HG02885 (cell line): ENCODE measurements at regions not wholly inside any gene's neighbourhood (a gene's known extent, or its start where the extent isn't known, plus 50 kb on each side); places are given as distances from the start of the nearest gene placed in this dataset.

Experiments used
- ATAC-seq: cut with Tn5 transposase; IDR thresholded peaks from one replicate; pipeline ENCODE4 v1.9.1; 2021; ENCODE audit warnings: mild to moderate bottlenecking; ENCODE audit not compliant: unreplicated experiment, poor library complexity

DNA sequence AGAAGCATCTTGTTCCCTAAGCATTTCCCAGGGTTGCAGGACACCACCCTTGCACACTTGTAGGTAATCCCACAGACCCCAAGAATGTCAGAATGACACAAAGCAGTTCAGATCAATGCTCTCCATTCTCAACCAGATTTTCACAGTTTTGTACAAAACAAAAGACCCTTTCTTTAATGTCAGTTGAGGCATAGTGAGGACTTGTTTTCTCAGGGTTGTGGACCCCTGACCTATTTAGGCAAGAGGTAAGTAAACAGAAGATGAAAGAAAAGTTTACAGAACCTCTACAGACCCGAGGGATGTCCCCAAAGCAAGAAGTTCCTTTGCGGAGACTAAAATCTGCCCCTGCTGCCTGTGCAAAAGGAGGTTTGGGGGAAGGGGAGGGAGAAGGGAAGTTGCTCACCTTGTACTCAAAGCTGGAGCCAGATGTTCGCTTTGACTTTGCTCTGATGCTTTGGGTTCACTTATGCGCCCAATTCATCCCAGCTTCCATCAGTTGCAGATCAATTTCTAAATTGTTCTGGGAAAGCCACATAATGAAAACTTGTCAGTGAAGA, 635.4 kb downstream of the EPHA4 start:
- no peak for ATAC-seq

DNA sequence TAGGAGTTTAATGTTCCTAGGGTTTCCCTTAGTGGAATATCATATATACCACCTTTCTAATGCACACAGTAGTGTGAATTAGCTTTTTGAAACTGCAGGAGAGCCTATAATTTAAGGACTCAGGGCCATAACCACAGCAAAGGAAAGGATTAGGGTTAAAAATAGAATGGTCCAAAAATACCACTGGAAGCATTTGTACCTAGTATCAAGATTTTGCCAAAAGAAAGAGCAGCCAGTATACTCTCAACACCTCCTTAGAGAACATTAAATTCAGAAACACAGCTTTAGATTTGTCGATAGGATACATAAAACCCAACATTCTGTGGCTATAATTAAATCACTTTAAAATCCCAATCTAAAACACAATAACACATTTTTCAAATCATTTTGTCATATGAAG, 634.9 kb downstream of the EPHA4 start:
- no peak for ATAC-seq

DNA sequence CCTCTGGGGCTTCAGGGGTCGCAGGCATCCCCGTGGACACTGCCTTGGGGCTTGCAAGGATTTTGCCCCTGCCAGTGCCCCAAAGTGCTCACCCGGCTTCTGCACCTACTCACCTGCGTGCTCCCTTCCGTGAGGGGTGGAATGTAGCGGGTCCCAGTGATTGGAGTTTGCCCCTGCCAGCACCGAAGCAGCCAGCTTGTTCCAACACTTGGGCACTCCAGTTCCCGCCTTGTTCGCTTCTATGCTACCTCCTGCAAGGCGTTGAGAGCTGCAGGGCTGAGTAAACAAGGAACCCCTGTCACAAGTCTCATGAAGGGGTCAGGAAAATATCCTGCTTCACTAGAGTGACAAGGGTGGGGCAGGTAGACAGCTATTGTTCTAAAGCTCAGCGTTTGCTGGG, 631.5 kb downstream of the EPHA4 start:
- ATAC-seq, result no peak

DNA sequence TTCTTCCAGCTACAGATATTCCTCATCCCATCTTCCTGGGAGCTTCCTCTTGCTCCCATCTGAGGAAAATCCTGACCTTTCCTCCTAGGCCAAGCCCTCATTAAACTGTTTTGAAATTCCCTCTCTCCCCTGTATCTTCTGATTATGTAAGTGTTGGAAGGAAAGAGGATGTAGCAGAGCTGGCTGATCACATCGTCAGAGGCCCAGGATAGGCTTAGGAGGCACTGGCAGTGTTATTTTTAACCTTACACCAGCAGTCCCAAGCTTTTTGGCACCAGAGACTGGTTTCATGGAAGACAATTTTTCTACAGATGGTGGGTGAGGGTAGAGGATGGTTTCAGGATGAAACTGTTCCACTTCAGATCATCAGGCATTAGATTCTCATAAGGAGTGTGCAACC, 630.4 kb downstream of the EPHA4 start:
- no peak for ATAC-seq

DNA sequence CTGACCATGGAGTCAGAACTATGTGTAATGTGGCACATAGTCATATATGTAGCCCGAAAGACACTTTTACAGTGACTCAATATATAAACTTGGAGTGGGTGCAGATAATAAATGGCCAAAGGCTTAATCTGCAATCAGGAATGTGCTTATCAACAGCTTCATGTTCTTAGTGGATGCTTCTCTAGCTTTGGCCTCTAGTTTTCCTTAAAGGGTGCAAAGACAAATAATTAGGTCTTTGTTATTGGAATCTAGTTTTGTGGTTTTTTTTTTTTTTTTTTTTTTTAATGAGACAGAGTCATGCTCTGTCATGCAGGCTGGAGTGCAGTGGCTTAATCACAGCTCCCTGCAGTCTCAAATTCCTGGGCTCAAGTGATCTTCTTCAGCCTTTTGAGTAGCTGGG, 625.6 kb downstream of the EPHA4 start:
- no peak for ATAC-seq

DNA sequence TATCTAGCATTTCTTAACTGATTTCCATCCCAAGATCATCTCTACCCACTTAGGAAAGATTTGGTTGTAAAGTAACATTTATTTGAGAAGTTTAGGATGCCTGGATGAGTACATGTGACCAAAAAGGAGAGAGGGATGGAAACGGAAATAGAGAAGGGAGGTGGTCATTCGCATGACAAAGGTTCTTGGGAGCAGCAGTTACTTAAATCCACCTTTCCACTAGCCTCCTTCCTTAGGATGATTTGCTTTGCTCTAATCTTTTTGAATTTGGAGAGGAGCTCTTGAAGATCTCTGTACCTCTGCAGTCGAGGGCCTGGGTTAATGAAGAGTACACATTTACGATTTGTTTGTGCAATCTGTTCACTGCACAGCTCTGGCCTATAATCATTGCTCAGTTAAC, 623.5 kb downstream of the EPHA4 start:
- ATAC-seq, result no peak

DNA sequence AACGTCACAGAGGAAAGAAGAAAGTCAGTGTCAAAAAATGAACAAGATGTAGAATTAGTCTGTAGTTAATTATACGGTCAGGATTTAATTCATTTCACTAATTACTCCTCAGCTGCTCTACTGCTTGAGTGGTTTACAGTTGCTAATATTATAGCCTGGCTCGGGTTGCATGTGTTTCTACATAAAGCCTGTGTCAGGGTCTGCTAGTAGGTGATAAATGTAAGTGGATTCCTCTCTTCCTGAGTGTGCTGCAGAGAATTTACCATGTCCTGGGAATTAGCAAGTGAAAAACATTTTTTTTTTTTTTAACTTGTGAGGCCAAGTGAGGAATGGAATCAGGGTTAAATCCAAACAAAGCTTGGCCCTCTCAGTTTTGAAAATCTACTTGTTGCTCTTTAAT, 622.6 kb downstream of the EPHA4 start:
- ATAC-seq, result no peak

DNA sequence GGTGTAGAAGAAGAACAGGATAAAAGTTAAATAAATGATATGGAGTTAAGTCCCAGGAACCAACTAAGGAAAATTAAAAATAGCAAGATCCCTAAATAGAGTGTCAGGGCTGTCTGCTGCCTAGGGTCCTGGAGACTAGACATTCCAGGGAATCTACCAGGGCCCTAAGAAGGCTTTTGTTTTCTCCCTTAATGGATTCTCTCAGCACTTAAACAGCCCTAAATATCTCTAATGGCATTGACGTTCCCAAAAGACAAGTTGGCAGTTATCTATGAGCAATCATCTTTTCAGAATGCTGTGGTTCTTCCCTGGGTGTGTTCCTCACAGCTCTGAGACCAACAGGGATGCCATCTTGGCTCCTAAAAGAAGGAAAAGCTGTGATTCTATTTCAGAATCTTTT, 616.3 kb downstream of the EPHA4 start:
- no peak for ATAC-seq

DNA sequence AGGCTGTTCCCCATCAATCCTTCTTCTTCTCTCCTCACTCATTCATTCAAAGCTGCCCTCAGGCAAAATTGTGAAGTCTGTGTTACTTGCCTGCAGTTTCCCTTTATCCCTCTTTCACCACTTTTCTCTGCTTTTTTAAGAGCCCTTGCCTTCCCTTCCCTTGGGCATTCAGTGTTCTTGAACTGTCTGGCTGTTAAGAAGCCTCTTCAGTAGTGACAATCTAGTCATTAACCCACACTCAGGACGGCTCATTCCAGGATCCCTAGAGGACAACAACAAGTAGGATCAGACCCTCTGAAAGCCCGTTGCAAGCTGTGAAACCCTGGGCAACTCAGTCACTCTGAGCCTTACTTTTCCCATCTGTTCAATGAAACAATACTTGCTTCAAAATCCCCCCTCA, 615.7 kb downstream of the EPHA4 start:
- ATAC-seq, result no peak

DNA sequence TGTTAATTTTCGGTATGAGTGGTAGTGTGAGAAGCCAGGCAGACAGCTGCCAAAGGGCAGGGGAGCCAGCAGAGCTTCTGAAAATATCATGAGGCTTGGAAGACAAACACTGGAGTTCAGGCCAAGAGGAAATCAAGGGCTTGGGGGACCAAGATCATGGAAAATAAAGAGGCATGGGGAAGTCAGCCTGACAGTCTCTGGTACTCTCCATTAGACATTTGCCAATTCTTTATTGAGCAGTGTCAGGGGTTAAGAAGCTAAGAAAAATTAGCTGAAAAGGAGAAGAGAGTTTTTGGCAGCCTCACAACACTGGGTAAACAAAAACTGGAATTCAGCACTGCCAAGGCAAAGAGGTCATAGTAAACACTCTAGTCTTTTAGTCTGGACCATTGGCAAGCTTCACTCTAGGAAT, 612.7 kb downstream of the EPHA4 start:
- ATAC-seq, result no peak

DNA sequence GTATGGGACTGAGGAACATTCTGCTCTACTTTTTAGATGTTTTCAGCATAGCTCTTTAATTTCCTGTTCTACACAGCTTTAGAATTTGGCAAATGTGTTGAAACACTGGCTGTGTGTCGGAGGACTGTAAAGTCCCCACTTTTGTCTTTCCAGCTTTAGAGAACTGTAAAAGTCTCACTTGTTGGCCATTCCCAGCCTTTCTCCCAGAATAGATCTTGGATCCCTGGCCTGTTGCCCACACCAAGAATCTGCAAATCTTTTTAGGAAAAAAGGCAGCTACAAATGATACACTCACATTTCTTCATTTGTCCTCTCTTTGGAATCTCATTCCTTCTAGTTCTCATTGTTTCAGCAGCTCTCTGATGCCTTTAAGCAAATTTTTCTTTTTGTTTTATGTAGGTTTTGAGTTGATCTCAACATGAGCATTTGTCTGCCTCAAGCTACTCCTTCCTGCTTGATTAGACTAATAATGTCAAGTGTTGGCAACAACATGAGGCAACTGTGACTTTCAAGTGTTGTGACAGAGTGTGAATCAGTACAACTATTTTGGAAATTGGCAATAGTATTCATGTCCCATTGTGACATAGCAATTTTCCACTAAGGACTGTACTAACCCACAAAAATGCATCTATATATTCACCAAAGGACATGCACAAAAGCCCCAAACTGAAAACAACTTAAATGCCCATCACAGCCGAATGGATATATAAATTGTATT, 610.8 kb downstream of the EPHA4 start:
- ATAC-seq, result no peak

DNA sequence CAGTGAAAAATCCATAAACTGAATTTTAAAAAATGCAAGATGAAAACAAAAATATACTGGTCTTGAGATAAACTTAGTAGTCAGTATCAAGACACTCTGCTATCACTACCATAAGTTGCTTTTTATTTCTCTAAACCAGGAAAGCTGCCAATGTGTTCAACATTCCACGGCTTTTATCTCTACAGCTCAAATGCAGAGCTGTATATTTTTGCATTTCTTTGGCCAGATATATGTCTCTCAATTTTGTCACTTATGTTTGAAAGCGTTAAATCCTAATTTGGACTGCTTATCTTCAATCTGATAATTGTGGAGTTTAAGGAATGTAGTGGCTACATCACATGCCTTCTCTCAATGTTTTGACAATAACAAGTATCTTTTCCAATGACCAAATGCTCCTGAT, 609.5 kb downstream of the EPHA4 start:
- no peak for ATAC-seq

DNA sequence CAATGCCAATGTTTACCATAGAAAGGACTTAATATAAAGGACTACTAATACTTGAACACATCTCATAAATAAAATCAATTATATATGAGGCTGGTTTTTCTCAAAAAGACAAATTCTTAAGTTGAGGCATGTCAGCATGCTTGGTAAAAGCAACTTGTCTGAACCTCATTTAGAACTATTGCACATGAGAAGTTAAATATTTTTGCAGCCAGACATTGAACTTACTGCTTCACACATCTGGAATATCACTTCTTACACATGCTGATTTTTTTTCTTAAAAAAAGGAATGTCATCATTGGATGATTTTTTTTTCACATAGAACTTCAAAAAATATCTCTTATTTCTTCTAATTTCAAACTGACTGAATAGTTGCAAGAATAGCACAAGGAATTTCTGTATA, 609.0 kb downstream of the EPHA4 start:
- no peak for ATAC-seq

DNA sequence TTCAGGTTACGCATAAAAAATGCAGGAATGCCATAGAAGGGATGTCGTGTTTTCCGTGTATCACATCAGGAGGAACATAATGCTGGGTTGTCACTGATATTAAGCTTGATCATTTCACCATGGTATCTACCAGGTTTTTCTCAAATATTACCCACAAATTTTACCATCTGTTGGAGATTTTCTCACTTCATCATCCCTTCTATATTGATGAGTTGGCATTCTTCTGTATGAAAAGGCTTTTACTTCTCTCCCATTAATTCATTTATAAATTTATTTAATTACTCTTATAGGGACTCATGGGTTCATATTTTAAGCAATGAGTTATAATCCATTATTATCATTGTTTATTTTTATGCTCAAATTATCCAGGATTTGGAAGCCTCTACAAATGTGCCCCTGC, 608.2 kb downstream of the EPHA4 start:
- ATAC-seq, result no peak

DNA sequence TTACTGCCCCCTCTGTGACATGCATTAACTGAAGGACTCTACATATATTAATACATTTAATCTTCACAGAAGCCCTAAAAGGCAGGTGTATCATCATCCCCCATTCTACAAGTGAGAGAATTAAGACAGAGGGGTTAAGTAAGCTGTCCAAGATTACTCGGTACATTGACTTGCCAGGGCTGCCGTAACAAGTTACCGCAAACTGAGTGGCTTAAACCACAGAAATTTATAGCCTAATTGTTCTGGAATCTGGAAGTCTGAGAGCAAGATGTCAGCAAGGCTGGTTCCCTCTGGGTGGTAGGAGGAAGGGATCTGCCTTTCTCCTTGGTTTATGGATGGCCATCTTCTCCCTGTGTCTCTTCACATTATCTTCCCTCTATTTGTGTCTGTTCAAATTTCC, 605.5 kb downstream of the EPHA4 start:
- ATAC-seq, result no peak

DNA sequence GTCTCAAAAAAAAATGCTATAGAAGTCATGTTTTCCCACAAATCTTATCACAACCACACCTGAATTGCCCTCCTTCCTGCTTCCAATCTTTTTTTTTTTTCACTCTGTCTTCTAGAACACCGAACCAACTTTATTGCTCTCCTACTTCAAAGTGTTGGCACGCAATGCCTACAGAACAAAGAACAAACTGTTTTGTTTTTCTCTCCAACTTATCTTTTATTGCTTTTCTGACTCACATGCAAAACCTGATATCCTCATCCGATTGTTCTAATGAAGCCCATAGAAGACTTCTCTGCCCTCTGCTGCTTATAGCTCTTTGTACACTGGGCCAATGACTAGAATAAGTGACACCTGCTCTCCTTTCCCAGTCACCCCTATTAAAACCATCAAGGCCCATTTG, 602.8 kb downstream of the EPHA4 start:
- no peak for ATAC-seq

DNA sequence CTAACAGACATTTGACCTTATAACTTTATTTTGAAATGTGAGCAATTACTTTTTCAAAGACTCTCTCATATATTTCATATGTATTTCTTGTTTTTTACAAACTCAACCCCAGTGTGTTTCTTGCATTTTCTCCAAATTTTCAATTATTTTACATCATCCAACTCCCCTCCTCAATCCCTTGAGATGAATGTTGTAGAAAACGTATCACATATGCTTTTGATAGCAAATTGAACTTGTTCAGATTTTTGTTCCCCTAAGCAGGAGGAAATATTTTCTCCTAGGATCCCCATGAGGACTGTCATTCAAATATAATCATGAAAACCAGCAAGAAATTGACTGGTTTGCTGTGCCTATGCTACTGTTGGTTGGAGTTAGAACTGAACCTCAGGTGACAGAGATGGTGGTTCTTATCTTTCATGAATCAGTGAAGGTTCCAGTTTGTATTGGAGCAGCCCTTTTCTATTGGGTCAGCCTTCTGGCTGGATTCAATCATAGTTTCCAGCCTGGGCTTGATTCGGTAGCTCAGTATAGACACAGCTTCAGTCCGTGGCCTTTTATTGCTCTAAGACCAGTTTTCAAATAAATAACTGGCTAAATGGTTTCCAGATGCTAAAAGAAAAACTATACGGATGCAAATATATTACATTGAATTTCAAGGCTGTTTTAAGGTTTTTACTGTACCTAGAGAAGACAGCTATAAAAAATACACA, 591.0 kb downstream of the EPHA4 start:
- no peak for ATAC-seq

DNA sequence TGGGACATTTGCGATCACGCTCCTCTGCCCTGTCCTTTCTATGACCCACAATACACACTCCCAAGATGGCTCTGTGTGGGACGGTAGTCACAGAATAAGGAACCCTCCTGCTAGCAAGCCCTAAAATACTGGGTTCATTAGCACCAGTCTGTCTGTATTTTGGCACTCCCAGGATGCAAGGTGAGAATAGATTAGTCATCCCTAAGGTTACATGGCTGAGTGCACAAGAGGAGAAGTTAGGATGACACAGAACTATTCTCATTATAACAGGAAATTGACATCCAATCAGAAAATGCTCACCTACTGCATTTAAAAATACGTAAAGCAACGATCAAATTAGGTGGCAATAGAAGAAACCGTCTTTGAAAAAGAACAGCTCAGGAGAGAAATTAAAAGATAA, 590.2 kb downstream of the EPHA4 start:
- no peak for ATAC-seq

DNA sequence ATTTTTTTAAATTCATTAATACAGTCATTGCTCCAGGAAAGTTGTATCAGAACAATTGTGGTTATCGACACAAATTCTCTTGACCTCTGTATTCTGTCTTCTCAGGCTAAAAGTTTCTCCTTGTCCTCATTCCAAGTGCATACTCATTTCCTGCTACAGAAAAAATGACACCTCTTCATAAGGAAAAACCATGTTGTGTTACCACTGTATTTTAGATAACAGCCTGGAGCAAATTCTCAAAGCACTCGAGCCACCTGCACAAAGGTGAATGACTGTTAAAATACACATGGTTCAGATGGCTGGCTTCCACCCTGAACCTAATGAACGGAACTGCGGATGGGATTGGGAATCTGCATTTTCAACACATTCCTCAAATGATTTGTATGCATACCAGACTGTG, 586.5 kb downstream of the EPHA4 start:
- ATAC-seq, result no peak

DNA sequence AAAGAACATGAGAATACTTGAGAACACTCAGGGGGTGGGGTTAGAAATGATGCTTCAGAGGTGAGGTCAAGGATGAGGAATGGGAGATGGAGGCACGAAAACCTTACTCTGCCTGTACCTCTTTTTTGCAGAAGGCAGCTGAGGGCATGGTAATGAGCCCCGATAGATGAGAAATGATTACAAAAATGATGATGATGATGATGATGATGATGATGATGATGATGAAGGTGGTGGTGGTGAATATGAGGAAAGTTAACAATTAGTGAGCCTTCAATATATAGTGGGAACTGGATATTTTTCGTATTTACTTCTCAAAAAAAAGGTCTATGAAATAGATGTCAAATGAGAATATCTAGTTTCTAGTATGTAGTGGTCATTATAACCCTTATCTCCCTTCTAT, 584.3 kb downstream of the EPHA4 start:
- ATAC-seq, result no peak

DNA sequence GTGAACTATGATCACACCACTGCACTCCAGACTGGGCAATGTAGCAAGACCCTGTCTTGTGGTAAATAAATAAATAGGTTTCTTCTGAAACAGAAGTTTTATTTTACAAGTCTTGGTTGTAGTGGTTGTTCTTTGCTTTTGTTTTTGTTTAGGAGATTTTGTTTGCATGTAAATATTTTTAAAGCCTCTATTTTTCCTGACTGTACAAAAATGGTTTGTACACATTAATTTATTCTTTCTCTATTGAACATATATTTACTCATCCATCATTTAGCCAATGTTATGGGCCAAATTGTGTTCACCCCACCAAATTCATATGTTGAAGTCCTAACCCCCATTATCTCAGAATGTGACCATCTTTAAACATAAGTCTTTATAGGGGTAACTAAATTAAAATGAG, 580.1 kb downstream of the EPHA4 start:
- no peak for ATAC-seq

DNA sequence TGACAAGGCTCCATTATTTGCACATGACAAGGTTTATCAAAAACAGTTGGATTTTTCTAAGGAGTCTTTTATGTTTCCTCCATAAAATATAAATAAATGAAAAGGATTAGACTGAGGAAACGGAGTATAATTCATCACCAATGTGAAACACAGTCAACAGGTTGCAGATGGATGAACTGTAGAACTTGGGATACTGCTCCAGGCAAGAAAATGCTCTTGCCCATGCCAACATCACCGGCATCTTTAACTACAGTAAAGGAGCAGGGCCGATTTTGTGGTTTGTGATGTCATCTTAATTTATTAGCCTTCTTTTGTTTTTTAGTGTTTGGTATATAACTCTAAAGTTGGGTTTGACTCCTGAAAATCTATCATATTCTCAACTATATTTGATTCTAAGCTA, 577.3 kb downstream of the EPHA4 start:
- no peak for ATAC-seq
